H1 (cell line): ENCODE measurements at regions not wholly inside any gene's neighbourhood (a gene's known extent, or its start where the extent isn't known, plus 50 kb on each side); places are given as distances from the start of the nearest gene placed in this dataset.

ENCODE experiments used
- ASH2L ChIP-seq: fragments of 200-600, 300-600 bp; sonication (generic); IDR thresholded peaks from one replicate; pipeline ENCODE4 v1.7.1; 2017; ENCODE audit warnings: low read length
- BACH1 ChIP-seq: IDR thresholded peaks from 2 replicates; pipeline ENCODE4 v1.6.1; 2012; ENCODE audit warnings: low read length, improper control_type of control experiment
- CBX5 ChIP-seq: fragments of 300-800, 300-1000 bp; sonication (generic); IDR thresholded peaks from 2 replicates; pipeline ENCODE4 v1.7.1; 2016; ENCODE audit warnings: antibody characterized with exemption, low read length, low read depth
- JUND ChIP-seq: IDR thresholded peaks from 2 replicates; pipeline ENCODE4 v1.6.1; 2011; ENCODE audit warnings: mild to moderate bottlenecking, improper control_type of control experiment, low read length
- NANOG ChIP-seq: IDR thresholded peaks from 2 replicates; pipeline ENCODE4 v1.6.1; 2011; ENCODE audit warnings: low read length, low read depth, mild to moderate bottlenecking, inconsistent platforms; ENCODE audit not compliant: insufficient read depth, poor library complexity, severe bottlenecking
- SP1 ChIP-seq: IDR thresholded peaks from 2 replicates; pipeline ENCODE4 v1.6.1; 2011; ENCODE audit warnings: low read depth, low read length
- SRF ChIP-seq: IDR thresholded peaks from 2 replicates; pipeline ENCODE4 v1.6.1; 2011; ENCODE audit warnings: mild to moderate bottlenecking, low read depth, low read length, moderate library complexity
- TBP ChIP-seq: IDR thresholded peaks from 2 replicates; pipeline ENCODE4 v1.6.1; 2011; ENCODE audit warnings: low read depth, low read length, improper control_type of control experiment
- TCF12 ChIP-seq: IDR thresholded peaks from 2 replicates; pipeline ENCODE4 v1.6.1; 2011; ENCODE audit warnings: low read depth, mild to moderate bottlenecking, low read length
- ZNF274 ChIP-seq: IDR thresholded peaks from 2 replicates; pipeline ENCODE4 v1.7.0; 2012; ENCODE audit warnings: low read length, borderline replicate concordance; ENCODE audit errors: extremely low read depth
- TF ChIP-seq, protein P1 (sequence below): fragments of 300-600 bp; sonication (generic); IDR thresholded peaks from 2 replicates; pipeline ENCODE4 v1.7.1; 2012; ENCODE audit warnings: low read length, moderate library complexity, mild to moderate bottlenecking, inconsistent platforms; ENCODE audit not compliant: insufficient replicate concordance

DNA sequence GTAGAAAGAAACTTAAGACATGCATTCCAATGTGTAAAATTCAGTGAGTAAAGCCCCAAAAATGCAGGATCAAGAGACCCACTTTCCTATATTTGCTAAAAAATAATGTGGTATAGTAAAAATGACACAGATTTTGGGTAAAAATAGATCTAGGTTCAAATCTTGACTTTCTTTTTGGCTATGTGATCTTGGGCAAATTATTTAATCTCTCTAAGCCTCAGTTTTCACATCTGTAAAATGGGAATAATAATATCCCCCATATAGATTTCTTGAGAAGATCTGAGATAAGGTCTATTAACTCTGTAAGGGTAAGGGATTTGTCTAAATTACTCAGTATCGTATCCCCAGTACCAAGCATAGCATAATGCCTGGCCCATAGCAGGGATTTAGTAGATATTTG is 172.3 kb downstream of the CARTPT start (continued):
- TF ChIP-seq, protein P1, sequence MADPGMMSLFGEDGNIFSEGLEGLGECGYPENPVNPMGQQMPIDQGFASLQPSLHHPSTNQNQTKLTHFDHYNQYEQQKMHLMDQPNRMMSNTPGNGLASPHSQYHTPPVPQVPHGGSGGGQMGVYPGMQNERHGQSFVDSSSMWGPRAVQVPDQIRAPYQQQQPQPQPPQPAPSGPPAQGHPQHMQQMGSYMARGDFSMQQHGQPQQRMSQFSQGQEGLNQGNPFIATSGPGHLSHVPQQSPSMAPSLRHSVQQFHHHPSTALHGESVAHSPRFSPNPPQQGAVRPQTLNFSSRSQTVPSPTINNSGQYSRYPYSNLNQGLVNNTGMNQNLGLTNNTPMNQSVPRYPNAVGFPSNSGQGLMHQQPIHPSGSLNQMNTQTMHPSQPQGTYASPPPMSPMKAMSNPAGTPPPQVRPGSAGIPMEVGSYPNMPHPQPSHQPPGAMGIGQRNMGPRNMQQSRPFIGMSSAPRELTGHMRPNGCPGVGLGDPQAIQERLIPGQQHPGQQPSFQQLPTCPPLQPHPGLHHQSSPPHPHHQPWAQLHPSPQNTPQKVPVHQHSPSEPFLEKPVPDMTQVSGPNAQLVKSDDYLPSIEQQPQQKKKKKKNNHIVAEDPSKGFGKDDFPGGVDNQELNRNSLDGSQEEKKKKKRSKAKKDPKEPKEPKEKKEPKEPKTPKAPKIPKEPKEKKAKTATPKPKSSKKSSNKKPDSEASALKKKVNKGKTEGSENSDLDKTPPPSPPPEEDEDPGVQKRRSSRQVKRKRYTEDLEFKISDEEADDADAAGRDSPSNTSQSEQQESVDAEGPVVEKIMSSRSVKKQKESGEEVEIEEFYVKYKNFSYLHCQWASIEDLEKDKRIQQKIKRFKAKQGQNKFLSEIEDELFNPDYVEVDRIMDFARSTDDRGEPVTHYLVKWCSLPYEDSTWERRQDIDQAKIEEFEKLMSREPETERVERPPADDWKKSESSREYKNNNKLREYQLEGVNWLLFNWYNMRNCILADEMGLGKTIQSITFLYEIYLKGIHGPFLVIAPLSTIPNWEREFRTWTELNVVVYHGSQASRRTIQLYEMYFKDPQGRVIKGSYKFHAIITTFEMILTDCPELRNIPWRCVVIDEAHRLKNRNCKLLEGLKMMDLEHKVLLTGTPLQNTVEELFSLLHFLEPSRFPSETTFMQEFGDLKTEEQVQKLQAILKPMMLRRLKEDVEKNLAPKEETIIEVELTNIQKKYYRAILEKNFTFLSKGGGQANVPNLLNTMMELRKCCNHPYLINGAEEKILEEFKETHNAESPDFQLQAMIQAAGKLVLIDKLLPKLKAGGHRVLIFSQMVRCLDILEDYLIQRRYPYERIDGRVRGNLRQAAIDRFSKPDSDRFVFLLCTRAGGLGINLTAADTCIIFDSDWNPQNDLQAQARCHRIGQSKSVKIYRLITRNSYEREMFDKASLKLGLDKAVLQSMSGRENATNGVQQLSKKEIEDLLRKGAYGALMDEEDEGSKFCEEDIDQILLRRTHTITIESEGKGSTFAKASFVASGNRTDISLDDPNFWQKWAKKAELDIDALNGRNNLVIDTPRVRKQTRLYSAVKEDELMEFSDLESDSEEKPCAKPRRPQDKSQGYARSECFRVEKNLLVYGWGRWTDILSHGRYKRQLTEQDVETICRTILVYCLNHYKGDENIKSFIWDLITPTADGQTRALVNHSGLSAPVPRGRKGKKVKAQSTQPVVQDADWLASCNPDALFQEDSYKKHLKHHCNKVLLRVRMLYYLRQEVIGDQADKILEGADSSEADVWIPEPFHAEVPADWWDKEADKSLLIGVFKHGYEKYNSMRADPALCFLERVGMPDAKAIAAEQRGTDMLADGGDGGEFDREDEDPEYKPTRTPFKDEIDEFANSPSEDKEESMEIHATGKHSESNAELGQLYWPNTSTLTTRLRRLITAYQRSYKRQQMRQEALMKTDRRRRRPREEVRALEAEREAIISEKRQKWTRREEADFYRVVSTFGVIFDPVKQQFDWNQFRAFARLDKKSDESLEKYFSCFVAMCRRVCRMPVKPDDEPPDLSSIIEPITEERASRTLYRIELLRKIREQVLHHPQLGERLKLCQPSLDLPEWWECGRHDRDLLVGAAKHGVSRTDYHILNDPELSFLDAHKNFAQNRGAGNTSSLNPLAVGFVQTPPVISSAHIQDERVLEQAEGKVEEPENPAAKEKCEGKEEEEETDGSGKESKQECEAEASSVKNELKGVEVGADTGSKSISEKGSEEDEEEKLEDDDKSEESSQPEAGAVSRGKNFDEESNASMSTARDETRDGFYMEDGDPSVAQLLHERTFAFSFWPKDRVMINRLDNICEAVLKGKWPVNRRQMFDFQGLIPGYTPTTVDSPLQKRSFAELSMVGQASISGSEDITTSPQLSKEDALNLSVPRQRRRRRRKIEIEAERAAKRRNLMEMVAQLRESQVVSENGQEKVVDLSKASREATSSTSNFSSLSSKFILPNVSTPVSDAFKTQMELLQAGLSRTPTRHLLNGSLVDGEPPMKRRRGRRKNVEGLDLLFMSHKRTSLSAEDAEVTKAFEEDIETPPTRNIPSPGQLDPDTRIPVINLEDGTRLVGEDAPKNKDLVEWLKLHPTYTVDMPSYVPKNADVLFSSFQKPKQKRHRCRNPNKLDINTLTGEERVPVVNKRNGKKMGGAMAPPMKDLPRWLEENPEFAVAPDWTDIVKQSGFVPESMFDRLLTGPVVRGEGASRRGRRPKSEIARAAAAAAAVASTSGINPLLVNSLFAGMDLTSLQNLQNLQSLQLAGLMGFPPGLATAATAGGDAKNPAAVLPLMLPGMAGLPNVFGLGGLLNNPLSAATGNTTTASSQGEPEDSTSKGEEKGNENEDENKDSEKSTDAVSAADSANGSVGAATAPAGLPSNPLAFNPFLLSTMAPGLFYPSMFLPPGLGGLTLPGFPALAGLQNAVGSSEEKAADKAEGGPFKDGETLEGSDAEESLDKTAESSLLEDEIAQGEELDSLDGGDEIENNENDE = no peak
- TF ChIP-seq ZNF274 (no peak), JUND (no peak), BACH1 (no peak), NANOG (no peak), ASH2L (no peak), SRF (no peak), TCF12 (no peak), SP1 (no peak), CBX5 (no peak), TBP (no peak)
- TF ChIP-seq, all 59 proteins: peak for 0
